MM.1S (cell line): ENCODE measurements at regions not wholly inside any gene's neighbourhood (a gene's known extent, or its start where the extent isn't known, plus 50 kb on each side); places are given as distances from the start of the nearest gene placed in this dataset.

Experiments used
- DNase-seq: peaks from one replicate; pipeline ENCODE4 v3.0.0-alpha.2; 2015
- H2AFZ ChIP-seq: fragments of 300-600 bp; sonication (generic); 2 replicates; pipeline ENCODE4 v1.6.0; 2016; ENCODE audit warnings: antibody characterized with exemption, low read length
- H3F3A ChIP-seq: fragments of 300-600 bp; sonication (generic); 2 replicates; pipeline ENCODE4 v1.6.1; 2016; ENCODE audit warnings: mild to moderate bottlenecking, antibody characterized with exemption, low read length, moderate library complexity, mixed read lengths; ENCODE audit not compliant: insufficient read depth
- H3K27ac ChIP-seq: fragments of 300-600 bp; sonication (generic); 2 replicates; pipeline ENCODE4 v1.5.1; 2016; ENCODE audit warnings: mild to moderate bottlenecking, low read length
- H3K27me3 ChIP-seq: fragments of 300-600 bp; sonication (generic); replicated peaks from 2 replicates; pipeline ENCODE4 v1.6.0; 2016; ENCODE audit warnings: low read length; ENCODE audit not compliant: insufficient read depth
- H3K36me3 ChIP-seq: fragments of 300-600 bp; sonication (generic); replicated peaks from 2 replicates; pipeline ENCODE4 v1.6.1; 2016; ENCODE audit warnings: mild to moderate bottlenecking, low read length, mixed read lengths; ENCODE audit not compliant: insufficient read depth
- H3K4me1 ChIP-seq: fragments of 300-600 bp; sonication (generic); 2 replicates; pipeline ENCODE4 v1.6.1; 2016; ENCODE audit warnings: low read length, mixed read lengths
- H3K4me2 ChIP-seq: fragments of 300-600 bp; sonication (generic); 2 replicates; pipeline ENCODE4 v1.6.0; 2016; ENCODE audit warnings: low read depth, low read length
- H3K4me3 ChIP-seq: fragments of 300-600 bp; sonication (generic); 2 replicates; pipeline ENCODE4 v1.5.1; 2016; ENCODE audit warnings: low read length, mixed read lengths
- H3K79me2 ChIP-seq: fragments of 300-600 bp; sonication (generic); 2 replicates; pipeline ENCODE4 v1.6.1; 2016; ENCODE audit warnings: mixed run types, low read length, mixed read lengths
- H3K9ac ChIP-seq: fragments of 300-600 bp; sonication (generic); 2 replicates; pipeline ENCODE4 v1.6.1; 2016; ENCODE audit warnings: low read length, mixed read lengths
- H3K9me2 ChIP-seq: fragments of 300-600 bp; sonication (generic); replicated peaks from 2 replicates; pipeline ENCODE4 v1.6.1; 2016; ENCODE audit warnings: mild to moderate bottlenecking, low read length, mixed read lengths; ENCODE audit not compliant: insufficient read depth
- H3K9me3 ChIP-seq: fragments of 300-600 bp; sonication (generic); replicated peaks from 2 replicates; pipeline ENCODE4 v1.6.1; 2016; ENCODE audit warnings: mild to moderate bottlenecking, low read length, mixed read lengths; ENCODE audit not compliant: insufficient read depth
- H4K20me1 ChIP-seq: fragments of 300-600 bp; sonication (generic); 2 replicates; pipeline ENCODE4 v1.6.1; 2016; ENCODE audit warnings: mild to moderate bottlenecking, low read length, moderate library complexity, mixed read lengths; ENCODE audit not compliant: insufficient read depth
- EZH2 ChIP-seq: fragments of 300-600 bp; sonication (generic); optimal IDR thresholded peaks from 2 replicates; pipeline ENCODE3; 2017; ENCODE audit warnings: low read depth, mild to moderate bottlenecking, antibody characterized with exemption, low read length, mixed read lengths
- EZH2phosphoT487 ChIP-seq: fragments of 300-600 bp; sonication (generic); IDR thresholded peaks from 2 replicates; pipeline ENCODE4 v1.6.1; 2018; ENCODE audit warnings: antibody characterized with exemption, low read length
- TF ChIP-seq, protein P1 (sequence below): fragments of 300-600 bp; sonication (generic); IDR thresholded peaks from 2 replicates; pipeline ENCODE4 v1.5.1; 2016; ENCODE audit warnings: antibody characterized with exemption, low read length, mixed read lengths

DNA sequence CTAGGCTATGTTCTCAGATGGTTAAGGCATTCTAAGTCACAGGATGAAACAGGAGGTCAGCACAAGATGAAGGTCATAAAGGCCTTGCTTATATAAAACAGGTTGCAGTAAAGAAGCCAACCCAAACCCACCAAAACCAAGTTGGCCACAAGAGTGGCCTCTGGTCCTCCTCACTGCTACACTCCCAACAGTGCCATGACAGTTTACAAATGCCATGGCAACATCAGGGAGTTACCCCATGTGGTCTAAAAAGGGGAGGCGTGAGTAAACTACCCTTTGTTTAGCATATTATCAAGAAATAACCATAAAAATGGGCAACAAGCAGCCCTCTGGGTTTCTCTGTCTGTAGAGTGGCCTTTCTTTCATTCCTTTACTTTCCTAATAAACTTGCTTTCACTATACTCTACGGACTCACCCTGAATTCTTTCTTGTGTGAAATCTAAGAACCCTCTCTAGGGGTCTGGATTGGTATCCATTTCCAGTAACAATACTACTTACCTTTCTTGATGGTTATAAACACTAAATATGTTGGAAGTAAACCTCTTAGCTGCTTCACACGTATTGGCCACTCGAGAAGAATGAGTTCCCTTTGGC, 1237.9 kb downstream of the FAM181B start:
- Histone ChIP-seq H3F3A (no peaks in the 10 kb centered on the region), H3K9me2 (no peaks in the 10 kb centered on the region), H3K79me2 (no peaks in the 10 kb centered on the region), H3K9me3 (no peaks in the 10 kb centered on the region), H3K27ac (no peak overlapping the region), H4K20me1 (no peaks in the 10 kb centered on the region), H3K4me1 (no peaks in the 10 kb centered on the region), H3K4me2 (no peak overlapping the region), H3K27me3 (no peaks in the 10 kb centered on the region), H2AFZ (no peak overlapping the region), H3K36me3 (no peaks in the 10 kb centered on the region), H3K9ac (no peak overlapping the region), H3K4me3 (no peak overlapping the region)
- DNase-seq, result no peak
- TF ChIP-seq EZH2phosphoT487 (no peak), EZH2 (no peak)
- TF ChIP-seq, protein P1, sequence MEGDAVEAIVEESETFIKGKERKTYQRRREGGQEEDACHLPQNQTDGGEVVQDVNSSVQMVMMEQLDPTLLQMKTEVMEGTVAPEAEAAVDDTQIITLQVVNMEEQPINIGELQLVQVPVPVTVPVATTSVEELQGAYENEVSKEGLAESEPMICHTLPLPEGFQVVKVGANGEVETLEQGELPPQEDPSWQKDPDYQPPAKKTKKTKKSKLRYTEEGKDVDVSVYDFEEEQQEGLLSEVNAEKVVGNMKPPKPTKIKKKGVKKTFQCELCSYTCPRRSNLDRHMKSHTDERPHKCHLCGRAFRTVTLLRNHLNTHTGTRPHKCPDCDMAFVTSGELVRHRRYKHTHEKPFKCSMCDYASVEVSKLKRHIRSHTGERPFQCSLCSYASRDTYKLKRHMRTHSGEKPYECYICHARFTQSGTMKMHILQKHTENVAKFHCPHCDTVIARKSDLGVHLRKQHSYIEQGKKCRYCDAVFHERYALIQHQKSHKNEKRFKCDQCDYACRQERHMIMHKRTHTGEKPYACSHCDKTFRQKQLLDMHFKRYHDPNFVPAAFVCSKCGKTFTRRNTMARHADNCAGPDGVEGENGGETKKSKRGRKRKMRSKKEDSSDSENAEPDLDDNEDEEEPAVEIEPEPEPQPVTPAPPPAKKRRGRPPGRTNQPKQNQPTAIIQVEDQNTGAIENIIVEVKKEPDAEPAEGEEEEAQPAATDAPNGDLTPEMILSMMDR, result no peak

DNA sequence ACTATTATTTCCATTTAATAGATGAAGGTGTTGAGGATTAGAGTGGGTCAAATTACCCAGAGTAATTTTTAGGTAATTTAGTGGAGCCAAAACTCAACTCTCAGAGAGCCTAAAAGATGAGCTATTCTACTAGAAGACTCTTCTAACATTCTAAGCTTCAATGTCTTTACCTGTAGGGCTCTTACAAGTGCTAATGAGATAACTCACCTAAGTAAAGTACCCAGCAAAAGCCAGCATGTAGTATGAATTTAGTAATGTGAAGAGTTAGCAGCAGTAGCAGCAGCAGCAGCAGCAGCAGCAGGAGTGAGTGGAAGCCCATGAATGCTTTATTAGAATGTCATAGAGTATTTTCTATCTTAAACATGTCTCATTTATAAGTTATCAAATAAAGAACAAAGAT, 1239.2 kb downstream of the FAM181B start:
- TF ChIP-seq, protein P1, result no peak
- TF ChIP-seq EZH2, result no peak
- no peak for TF ChIP-seq EZH2phosphoT487
- Histone ChIP-seq H3K4me3 (no peak overlapping the region), H3K4me2 (no peak overlapping the region), H3K36me3 (no peaks in the 10 kb centered on the region), H3K27ac (no peak overlapping the region), H4K20me1 (no peaks in the 10 kb centered on the region), H3K79me2 (no peaks in the 10 kb centered on the region), H3K9me3 (no peaks in the 10 kb centered on the region), H3K9me2 (no peaks in the 10 kb centered on the region), H3K27me3 (no peaks in the 10 kb centered on the region), H3K4me1 (no peaks in the 10 kb centered on the region), H3K9ac (no peak overlapping the region), H2AFZ (no peak overlapping the region), H3F3A (no peaks in the 10 kb centered on the region)
- DNase-seq, result no peak

DNA sequence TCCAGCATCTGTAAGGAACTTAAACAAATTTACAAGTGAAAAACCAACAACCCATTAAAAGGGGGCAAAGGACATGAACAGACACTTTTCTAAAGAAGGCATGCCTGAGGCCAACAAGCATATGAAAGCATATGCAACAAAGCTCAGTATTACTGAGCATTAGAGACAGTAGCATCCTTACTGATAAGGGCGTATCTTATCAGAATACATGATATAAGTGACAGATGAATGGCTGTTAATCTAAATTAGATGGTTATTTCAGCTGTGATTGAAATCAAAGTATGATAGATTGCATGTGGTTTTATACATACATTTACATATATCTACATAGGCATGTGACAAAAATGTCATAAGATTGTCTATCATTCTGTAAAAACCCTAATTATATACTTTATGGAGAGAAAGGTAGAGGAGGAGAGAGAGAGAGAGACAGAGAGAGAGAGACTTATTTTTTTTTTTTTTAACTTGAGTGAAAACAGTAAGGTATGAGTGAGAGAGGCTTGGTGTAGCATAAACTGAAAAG, 1240.7 kb downstream of the FAM181B start:
- no peak overlapping the region for H3K9ac ChIP-seq
- no peaks in the 10 kb centered on the region for H3K4me1 ChIP-seq
- no peak for DNase-seq
- H2AFZ ChIP-seq, result no peak overlapping the region
- TF ChIP-seq, protein P1, result no peak
- TF ChIP-seq EZH2 (no peak), EZH2phosphoT487 (no peak)
- no peaks in the 10 kb centered on the region for H3K27me3 ChIP-seq
- no peaks in the 10 kb centered on the region for H3K36me3 ChIP-seq
- no peaks in the 10 kb centered on the region for H3K9me2 ChIP-seq
- H4K20me1 ChIP-seq, result no peaks in the 10 kb centered on the region
- no peaks in the 10 kb centered on the region for H3F3A ChIP-seq
- no peaks in the 10 kb centered on the region for H3K9me3 ChIP-seq
- H3K4me3 ChIP-seq, result no peak overlapping the region
- no peak overlapping the region for H3K4me2 ChIP-seq
- H3K79me2 ChIP-seq, result no peaks in the 10 kb centered on the region
- no peak overlapping the region for H3K27ac ChIP-seq
